DMS53 treated with DMSO at 0.1 percent for 48 hours (cell line): ENCODE measurements at regions not wholly inside any gene's neighbourhood (a gene's known extent, or its start where the extent isn't known, plus 50 kb on each side); places are given as distances from the start of the nearest gene placed in this dataset.

Source experiments
- DNase-seq: peaks from one replicate; lab custom pipeline; 2025; ENCODE audit not compliant: unreplicated experiment; lab: John Stamatoyannopoulos, UW

DNA sequence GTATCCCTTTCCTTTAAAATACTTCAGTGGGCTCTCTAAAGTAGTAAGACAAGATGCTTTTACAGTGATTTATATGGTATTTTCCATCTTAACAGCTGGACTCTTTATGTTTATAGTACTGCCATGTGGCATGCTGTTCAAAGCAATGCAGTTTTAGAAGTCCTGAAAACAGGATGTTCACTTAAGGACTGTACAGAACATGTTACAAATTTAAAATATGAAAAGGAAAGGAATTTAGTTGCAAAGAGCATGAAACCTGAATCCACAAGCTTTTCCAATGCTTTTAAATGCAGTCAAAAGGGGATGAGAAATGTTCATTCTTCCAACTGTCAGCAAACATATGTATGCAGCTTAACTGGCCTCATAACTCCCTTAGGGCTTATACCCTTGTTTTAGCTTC lies 580.2 kb downstream of the EFNA5 start:
- DNase-seq: no peak

DNA sequence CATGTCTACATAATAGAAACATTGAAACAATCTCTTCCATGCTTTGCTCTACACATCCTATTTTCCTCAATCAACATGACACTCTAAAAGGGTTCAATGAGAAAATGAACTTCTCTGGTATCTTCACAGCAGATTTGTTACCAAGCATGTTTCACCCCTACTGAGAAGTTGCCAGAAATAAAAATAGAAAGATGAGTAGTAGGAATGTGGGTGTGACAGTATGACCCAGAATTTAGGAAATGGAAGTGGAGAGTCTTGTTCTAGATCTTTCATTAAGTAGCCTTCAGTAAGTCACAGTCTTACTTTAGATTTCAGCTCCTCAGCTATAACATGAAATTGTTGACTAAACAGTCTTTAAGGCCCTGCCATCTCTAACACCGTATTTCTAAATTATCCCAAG lies 581.8 kb downstream of the EFNA5 start:
- no peak for DNase-seq

DNA sequence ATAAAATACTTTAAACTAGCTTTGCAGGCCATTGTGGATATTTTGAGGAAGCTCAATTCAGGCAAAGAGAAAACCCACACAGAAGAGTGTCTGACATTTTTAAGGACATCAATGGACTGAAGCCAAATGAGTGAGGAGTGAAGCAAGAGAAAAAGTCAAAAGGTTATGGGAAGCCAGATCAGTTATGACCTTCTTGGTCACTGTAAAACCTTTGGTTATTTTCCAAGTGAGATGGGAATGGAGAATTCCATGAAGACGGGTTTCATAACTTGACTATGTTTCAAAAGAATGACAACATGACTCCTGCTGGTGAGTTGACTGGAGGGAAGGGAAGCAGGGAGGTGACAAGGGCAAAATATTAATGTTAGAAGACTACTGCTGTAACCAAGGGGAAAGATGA lies 585.2 kb downstream of the EFNA5 start:
- no peak for DNase-seq

DNA sequence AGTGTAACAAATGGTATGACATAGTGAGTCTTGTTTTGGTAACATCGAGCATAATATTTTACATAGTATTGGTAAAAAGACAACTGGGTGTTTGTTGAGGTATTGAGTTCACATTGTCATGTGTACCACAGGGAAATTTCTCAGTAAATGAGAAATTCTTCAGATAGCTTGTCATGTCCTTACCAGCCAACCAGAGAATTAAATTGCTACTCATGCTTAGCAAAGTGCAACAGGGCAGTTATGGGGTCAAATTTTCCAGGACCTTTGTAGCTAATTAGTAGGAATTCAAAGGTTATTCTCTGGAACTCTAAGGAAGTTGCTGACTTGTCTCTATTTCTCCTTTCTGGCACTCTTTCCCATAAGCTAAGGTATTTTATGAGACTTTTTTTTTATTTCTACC lies 595.7 kb downstream of the EFNA5 start:
- no peak for DNase-seq

DNA sequence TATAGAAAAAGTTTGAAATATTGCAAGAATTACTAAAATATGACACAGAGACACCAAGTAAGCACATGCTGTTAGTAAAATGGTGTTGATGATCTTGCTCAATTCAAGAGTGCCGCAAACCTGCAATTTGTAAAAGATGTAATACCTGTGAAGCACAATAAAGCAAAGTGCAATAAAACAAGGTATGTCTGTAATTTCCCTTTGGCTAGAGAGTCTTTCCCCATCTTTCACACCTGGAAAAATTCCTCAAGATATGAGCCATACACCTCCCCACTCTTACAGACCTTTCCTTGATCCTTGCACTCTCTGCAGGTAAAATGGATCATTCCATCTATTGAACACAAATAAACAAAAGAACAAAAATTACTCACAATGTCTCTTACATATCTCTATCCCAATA lies 597.8 kb downstream of the EFNA5 start:
- DNase-seq: no peak

DNA sequence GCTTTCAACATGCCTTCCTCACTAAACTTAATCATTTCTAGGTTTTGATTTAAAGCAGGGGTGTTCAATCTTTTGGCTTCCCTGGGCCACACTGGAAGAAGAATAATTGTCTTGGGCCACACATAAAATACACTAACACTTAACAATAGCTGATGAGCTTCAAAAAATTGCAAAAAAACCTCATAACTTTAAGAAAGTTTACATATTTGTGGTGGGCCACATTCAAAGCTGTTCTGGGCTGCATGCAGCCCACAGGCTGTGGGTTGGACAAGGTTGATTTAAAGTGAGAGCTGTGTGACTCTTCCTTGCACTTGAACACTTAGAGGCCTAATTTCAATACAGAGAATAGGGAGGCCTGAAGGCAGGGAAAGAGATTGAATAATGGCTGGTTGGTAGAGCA lies 598.3 kb downstream of the EFNA5 start:
- no peak for DNase-seq

DNA sequence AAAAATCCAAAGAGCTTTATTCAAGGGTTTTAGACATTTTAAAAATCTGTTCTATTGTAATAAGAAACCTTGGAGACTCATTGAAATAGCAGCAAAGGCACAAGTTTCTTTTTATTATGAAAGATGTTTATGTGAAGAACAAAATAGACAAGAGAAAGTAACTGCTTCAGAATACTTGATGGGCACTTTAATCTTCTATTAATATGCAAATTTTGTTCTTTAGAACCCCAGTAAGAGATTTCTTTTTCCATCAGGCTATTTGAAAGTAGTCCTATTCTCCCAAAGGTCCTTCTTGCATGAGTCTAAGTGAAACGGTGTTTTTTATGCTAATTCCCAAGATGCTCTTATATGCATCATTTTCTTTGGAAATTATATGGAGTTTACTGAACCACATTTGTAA lies 602.0 kb downstream of the EFNA5 start:
- DNase-seq: no peak

DNA sequence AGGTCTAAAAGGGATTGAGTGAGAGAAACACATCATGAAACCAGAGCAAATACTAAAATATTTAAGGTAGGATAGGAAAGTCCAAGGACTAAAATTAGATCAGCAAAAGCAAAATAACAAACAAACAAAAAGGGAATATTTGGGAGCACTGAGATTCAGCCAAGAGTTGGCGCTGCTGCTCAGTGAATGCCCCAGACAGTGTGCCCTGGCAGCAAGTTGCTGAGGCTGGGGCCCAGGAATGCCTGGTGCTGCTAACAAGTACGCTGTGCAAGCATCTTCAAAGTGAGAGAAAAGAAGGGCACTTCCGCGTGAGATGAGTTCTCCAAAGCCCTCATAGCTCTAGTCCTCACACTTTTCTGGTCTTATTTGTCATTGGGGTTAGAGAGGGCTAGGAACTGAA lies 603.3 kb downstream of the EFNA5 start:
- DNase-seq: no peak

DNA sequence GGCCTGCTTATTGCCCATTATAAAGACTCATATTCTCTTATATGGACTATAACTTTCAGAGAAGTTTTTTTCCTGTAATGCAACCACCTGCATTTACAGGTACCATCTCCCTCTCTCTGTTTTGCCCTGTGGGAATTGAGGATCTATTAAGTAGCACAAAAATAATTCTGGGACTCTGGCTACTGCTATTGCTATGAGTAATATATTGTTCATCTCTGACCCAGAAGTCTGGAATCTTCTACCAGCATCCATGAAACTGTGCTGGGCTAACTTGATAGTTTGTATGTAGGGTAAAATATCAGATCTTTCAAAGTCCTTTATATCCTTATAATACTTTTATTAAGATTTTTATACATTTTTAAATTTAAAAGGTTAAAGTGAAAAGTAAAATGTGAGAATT lies 607.2 kb downstream of the EFNA5 start:
- DNase-seq: no peak

DNA sequence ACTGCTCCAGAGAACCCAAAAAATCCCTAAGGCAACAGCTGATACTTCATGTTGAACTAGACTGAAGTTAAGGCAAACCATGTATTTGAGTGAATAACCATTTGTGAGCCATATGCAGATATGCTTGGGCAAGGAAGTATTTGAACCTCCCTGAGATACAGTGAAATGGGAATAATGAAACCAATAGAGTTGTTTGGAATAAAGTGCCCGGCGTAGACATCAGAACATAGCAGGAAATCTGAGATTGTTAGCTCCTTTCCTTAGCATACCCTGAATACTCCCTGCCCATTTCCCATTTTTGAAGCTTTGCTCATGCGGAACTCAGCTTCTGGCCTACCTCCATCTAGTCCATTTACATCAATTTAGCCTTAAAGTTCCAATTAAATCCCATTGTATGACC lies 611.9 kb downstream of the EFNA5 start:
- DNase-seq: no peak

DNA sequence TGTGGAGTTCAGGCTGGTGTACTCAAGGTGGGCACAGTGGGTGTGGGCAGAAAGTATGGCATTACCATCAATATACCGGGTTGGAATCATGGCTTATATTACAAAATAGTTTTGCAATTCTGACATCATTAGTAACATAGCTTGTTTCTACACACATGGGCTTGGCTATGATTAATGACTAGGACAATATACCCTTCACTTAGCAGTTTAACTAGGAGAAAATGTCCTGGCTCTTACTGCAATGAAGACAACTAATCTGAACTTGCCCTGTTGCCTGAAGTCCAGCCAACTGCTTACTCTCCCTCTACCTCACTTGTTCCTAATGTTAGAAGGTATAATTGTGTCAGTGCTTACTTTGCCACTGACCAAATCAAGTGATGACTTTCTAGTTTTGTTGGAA lies 612.5 kb downstream of the EFNA5 start:
- no peak for DNase-seq

DNA sequence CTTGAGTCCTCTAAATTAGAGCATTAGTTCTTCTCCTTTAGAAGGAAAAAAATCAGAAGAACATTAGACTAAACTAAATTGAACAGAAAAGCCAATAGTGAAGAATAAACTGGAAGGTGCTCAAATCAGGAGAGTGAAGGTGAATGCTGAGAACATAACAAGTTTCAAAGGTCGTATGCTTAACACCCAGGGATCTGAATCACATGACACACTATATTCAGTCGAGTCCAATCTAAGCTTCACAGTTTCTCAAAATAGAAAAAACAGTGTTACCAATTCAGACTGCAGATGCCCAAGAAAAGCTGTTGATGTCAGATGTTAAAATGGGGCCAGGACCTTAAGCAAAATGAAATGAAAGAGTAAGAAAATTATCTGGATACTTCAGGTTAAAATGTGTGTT lies 614.5 kb downstream of the EFNA5 start:
- no peak for DNase-seq

DNA sequence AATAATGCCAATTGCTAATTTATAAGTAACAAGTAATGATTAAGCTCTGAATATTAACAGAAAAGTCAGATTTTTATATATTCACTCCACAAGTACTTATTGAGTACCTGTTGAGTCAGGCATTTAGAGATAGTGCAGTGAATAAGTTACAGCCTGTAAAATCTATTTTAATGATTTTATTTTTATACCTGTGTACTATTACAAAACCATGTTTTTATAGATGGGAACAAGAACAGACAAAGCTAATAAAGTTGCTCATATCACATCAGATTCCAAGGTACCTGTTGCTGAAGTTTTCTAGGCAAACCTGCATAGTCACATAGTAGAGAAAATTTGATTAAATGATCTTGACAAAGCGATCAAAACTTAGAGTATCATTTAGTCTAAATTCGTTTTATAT lies 623.7 kb downstream of the EFNA5 start:
- DNase-seq: no peak

DNA sequence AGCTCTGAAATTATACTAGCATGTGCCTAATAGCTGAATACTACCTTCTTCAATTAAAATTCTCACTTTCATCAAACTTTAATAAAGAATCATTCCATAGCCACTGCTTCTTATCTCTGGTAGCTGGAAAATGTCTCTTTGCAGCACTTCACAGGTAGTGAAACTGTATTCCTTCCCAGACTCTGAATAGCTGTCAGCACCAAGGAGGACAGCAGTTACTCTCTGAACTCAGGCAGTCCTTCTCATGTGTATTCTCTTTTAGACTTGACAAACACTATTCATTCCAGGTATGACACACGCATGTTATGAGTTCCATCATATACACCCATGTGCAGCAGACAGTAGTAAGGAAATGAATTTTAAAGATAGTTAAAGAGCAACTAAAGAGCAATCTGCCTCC lies 627.1 kb downstream of the EFNA5 start:
- DNase-seq: no peak

DNA sequence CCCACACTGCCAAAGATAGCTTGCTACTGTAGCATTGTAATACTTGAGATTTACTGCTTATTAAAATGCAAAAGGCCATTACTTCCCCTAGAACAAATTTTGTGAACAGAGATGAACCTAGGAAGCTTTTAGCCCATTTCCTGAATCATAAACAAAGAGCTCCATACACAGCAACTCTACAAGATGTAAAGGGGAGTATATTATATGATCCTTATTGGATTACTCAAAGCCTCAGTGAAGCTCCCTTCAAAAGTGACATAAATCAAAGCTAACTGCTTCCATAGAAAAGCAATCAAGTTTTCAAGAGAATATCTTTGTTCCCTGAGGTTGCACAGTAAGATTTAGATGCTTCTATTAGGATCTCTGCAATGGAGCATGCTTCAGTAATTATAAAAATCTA lies 629.8 kb downstream of the EFNA5 start:
- DNase-seq: no peak

DNA sequence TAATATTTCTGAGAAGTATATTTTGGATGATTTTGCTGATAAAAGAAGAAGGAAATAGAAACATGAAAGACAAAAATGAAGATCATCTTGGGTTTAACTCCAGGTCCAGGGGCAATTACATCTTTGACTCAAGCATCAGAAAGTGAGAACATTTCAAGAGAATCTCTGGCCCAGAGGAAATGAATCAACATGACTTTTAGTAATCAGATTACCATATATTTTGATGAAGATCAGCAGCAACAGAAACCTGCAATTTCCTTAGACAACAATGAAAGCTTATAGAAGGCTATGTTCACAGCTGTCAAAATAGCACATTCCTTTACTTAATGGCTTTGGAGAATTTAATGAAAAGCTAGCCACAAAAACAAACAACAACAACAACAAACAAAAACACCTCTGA lies 638.1 kb downstream of the EFNA5 start:
- DNase-seq: no peak

DNA sequence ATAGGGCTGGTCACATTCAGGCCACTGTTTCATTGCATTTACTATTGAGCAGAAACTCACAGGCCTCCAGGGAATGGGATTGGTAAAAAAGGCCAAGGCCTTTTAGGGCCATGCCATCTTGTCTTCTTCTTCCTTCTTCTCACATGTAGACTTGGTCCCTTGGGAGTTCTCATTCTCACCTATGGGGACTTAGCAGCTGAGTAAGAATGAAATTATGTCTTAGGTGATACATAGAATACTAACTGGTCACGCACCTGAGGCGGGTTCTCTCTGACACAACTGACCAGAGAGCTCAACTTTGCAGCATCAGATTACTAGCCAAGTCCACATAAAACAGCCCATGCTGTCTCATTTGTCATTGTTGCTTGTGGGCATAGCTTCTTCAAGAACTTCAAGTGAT lies 641.8 kb downstream of the EFNA5 start:
- no peak for DNase-seq

DNA sequence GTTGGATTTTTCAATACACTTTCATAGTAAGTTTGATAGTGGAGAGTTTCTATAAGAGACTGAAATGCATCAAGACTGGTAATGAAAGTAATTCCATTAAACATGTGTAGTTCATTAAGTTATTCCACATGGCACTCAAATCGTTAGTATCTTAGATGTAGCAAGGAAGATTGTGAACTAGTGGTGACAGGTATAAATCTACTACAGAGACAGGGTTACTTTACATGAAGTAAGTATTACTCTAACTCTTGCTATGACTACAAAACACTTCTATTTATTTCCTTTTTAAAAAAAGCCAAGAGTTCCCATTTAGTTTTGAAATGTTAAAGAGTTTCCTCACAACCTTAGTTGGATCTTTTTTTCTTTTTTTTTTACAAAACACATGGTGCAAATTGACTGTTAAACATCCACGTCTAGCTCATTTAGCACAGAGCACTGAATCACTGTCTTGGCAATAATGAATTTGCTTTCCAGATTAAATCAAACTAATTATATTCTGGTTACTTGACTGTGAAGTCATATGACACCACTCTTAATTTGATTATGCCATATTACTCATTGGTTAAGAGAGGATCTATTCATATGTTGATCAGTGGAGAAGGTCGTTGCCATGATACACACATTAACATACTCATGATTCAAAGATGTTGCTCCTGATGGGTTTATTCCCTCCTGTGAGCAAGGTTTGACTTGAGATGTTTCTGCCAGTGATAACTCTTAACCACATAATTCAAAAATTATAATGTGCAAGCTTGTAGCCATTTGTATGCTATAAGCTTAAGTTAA lies 644.8 kb downstream of the EFNA5 start:
- DNase-seq: no peak

DNA sequence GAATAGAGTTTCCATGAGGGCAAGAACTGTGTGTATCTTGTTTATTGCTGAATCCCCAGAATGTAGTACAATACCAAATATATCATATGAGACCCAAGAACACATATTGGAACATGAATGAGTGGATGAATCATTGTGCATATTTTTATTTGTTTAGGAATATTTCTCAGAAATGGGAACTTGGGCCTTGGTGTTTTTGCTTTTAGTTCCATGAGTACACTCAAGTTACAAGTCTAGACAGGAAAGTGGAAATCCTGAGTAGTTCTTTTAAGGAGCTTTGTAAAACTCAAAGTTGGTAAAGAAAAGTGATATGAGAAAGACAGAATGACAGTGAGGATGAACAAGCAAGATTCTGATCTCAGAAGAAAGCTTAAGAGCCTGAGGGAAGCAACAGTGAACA lies 647.0 kb downstream of the EFNA5 start:
- no peak for DNase-seq

DNA sequence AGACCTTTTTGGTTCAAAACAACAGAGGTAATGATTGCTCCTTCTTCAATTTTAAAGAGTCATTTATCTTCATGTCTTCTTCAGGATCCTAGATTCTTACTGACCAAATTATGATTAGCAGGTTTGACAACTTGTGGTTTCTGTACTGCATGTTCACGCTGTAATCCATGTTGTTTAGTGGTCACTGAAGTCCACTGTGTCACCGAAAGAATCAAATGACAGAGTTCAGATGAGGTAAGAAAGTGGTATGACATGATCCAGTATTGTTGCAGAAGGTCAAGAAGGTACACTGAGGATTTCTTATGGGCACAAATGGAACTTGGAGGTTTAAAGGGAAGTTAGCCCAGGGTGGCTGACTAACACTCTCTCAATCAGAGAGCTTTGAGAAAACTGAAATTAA lies 649.2 kb downstream of the EFNA5 start:
- DNase-seq: no peak

DNA sequence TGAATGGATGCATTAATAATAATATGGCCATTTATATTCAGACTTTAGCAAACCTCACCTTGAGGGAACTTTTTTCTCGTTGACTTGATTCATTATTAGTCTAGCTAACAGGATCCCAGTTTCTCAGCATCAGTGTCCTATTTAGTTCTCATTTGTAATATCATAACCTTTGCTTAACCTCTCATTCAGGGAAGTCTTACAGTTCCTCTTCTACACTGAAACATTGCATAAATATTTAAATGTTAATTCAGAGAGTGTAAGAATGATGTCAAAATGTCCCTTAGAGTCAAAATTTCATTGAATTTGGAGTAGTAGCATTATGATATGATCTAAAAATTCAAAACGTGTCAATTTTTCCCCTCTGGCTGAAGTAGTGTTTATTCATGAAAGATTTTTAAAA lies 650.1 kb downstream of the EFNA5 start:
- no peak for DNase-seq

DNA sequence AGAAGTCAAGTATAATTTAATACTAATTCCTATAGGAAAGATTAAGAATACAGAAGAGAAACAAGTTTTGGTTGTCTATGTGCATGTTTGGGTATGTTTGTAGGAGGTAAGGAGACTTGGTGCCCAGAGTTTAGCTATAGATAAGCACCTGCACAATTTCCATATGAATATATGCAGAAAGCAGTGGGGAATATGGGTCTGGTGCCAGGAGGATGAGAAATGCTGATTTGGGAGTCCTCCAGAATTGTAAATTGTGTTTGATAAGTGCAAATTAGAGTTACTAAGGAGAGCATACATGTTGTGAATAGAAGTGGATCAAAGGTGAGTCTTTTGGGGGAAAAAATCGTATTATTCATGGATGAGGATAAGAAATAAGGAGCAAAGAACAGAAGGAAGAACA lies 653.1 kb downstream of the EFNA5 start:
- no peak for DNase-seq

DNA sequence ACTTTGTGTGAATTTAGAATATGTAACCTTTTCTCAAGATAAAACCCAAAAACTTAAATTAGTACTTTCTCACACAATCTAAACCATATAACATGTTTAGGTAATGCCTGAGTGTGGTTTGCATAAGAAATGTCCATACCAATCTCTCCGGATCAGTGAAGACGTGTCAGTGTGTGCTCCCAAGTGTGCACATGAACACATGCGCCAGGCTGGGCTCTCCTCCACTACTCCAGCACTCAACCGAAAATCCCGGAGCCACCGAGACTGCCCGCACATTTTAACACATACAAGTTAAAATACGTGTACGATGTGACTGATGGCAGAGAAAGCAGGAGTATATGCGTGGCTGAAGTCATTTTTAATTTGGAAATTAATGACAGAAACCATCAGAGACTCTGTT lies 658.4 kb downstream of the EFNA5 start:
- no peak for DNase-seq

DNA sequence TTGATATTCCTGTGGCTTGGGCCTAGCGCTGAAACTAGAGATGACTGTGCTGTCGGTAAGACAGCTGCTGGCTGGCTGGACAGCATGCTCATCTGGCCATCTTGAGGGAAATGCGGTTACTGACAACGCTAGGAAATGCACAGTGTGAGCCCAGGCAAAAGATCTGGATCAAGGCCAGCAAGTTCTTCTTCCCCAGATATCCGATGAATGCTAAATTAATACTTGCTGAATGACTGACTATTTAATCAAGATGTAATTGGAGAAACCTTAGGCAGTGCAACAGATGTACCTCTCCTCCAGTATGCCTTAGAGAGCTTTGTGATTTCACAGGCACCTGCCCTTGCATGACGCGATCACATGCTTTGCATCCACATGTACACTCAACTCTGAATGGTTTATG lies 659.1 kb downstream of the EFNA5 start:
- no peak for DNase-seq
